Transverse colon (tissue), 4 donors: ENCODE measurements at regions not wholly inside any gene's neighbourhood (a gene's known extent, or its start where the extent isn't known, plus 50 kb on each side); places are given as distances from the start of the nearest gene placed in this dataset.

Experiments
- DNase-seq: peaks from one replicate; pipeline ENCODE4 v3.0.0-alpha.2; 2019
- H3K27ac ChIP-seq, 4 donors: fragments of 200-600 bp; sonication (generic); 2 replicates each; pipeline ENCODE4 v1.5.1; 2016 to 2018; ENCODE audit warnings: inconsistent platforms in 4 of 4
- H3K27me3 ChIP-seq: fragments of 200-600 bp; sonication (generic); 2 replicates; pipeline ENCODE4 v1.5.1; 2017; ENCODE audit warnings: inconsistent platforms
- H3K36me3 ChIP-seq, 4 donors: fragments of 200-600 bp; sonication (generic); 2 replicates each; pipeline ENCODE4 v1.5.1; 2017 to 2019; ENCODE audit warnings: inconsistent platforms in 4 of 4
- H3K4me1 ChIP-seq, 4 donors: fragments of 200-600 bp; sonication (generic); 2 replicates each; pipeline ENCODE4 v1.5.1; 2017 to 2020; ENCODE audit warnings: inconsistent platforms in 4 of 4
- H3K4me3 ChIP-seq, 4 donors: fragments of 200-600 bp; sonication (generic); 1 replicate in 1 of 4; 2 replicates in 3 of 4; pipeline versions ENCODE4 v1.5.1 to v1.6.1; 2017 to 2019; ENCODE audit warnings: inconsistent platforms in 4 of 4
- H3K9me3 ChIP-seq, 2 donors: fragments of 200-600 bp; sonication (generic); 2 replicates each; pipeline ENCODE4 v1.5.1; 2017 to 2019; ENCODE audit warnings: inconsistent platforms in 2 of 2
- EP300 ChIP-seq: sonication (generic); formaldehyde crosslinking; IDR thresholded peaks from one replicate; pipeline ENCODE4 v1.6.1; 2017; ENCODE audit warnings: antibody characterized with exemption, low read depth
- POLR2A ChIP-seq: fragments of 450-650 bp; IDR thresholded peaks from one replicate; pipeline ENCODE4 v1.6.1; 2016; ENCODE audit warnings: antibody characterized with exemption, mild to moderate bottlenecking, moderate library complexity
- POLR2AphosphoS5 ChIP-seq, 3 donors: sonication (generic); formaldehyde crosslinking; IDR thresholded peaks; one replicate each; pipeline ENCODE4 v1.6.1; 2016; ENCODE audit warnings: antibody characterized with exemption in 3 of 3
- WGBS, 2 donors: methylation state at CpG; one replicate each; pipeline ENCODE4 v1.1.5; 2018; ENCODE audit warnings: low coverage in 1 of 2; 5-methylcytosine and 5-hydroxymethylcytosine counted together
- in situ Hi-C, 4 donors: fragments of 200-750 bp; cut with MboI; loops; one replicate each; pipeline versions ENCODE4 v1.15.0 to v1.15.1; 2017; ENCODE audit warnings: low sequenced_read_pairs in 3 of 4, low pct_ligation_motif_present in 1 of 4, low pct_unique_long_range_greater_than_20kb in 1 of 4
- intact Hi-C: fragments of 100-400 bp; cut with DNase I; formaldehyde crosslinking; loops from one replicate; pipeline ENCODE4 v1.15.1; 2023; ENCODE audit warnings: low total_unique reads
- TF ChIP-seq, protein P1 (sequence below), 5 experiments: fragments of 200-600 bp in 3 of 5; fragments of 450-650 bp in 2 of 5; sonication (generic) in 3 of 5; IDR thresholded peaks; 1 replicate in 2 of 5; 2 replicates in 3 of 5; pipeline ENCODE4 v1.5.1; 2016 to 2017; ENCODE audit warnings: antibody characterized with exemption in 5 of 5, inconsistent platforms in 3 of 5, mild to moderate bottlenecking in 2 of 5, moderate library complexity in 1 of 5

DNA sequence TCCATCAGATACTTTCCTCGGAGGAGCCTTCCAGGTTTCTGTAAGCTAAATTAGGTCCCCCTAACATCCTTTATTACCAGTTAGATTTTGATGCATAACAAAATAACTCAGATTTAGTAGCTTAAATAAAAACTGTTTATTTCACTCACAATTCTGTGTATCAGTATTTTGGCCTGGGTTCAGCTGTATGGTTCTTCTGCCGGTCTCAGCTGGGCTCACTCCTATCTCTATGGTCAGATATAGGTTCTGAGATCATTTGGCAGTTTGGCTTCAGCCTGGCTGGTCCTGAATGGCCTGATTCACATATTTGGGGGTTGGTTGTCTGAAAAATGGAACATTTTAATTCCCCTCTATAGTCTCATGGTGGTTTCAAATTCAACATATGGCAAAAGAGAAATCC is 1125.3 kb downstream of the TBL1XR1 start:
- intact Hi-C loops, result no loop called here
- no peaks in the 10 kb centered on the region for H3K4me1 ChIP-seq
- no peak for TF ChIP-seq EP300
- TF ChIP-seq, protein P1, sequence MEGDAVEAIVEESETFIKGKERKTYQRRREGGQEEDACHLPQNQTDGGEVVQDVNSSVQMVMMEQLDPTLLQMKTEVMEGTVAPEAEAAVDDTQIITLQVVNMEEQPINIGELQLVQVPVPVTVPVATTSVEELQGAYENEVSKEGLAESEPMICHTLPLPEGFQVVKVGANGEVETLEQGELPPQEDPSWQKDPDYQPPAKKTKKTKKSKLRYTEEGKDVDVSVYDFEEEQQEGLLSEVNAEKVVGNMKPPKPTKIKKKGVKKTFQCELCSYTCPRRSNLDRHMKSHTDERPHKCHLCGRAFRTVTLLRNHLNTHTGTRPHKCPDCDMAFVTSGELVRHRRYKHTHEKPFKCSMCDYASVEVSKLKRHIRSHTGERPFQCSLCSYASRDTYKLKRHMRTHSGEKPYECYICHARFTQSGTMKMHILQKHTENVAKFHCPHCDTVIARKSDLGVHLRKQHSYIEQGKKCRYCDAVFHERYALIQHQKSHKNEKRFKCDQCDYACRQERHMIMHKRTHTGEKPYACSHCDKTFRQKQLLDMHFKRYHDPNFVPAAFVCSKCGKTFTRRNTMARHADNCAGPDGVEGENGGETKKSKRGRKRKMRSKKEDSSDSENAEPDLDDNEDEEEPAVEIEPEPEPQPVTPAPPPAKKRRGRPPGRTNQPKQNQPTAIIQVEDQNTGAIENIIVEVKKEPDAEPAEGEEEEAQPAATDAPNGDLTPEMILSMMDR (IDR thresholded peaks at IDR 0.05), result no peak
- no peak for TF ChIP-seq POLR2AphosphoS5 (IDR thresholded peaks at IDR 0.05)
- TF ChIP-seq POLR2A, result no peak
- no peaks in the 10 kb centered on the region for H3K27me3 ChIP-seq
- no peaks in the 10 kb centered on the region for H3K9me3 ChIP-seq
- in situ Hi-C loops, result no loop called here
- no peaks in the 10 kb centered on the region for H3K36me3 ChIP-seq
- no peak overlapping the region for H3K4me3 ChIP-seq
- no peak for DNase-seq
- H3K27ac ChIP-seq, result no peak overlapping the region
- WGBS, 2 donors, result 70 to 81% methylated on average over 2 of the region's 2 CpGs

- DNase-seq, result no peak
- in situ Hi-C loops, result no loop called here
- no peaks in the 10 kb centered on the region for H3K27me3 ChIP-seq
- H3K27ac ChIP-seq, result no peak overlapping the region
- no peaks in the 10 kb centered on the region for H3K36me3 ChIP-seq
- H3K9me3 ChIP-seq, result no peaks in the 10 kb centered on the region
- no peak for TF ChIP-seq POLR2AphosphoS5 (IDR thresholded peaks at IDR 0.05)
- TF ChIP-seq EP300, result no peak
- H3K4me1 ChIP-seq, result no peaks in the 10 kb centered on the region
- no peak overlapping the region for H3K4me3 ChIP-seq
- intact Hi-C loops, result no loop called here
- WGBS, 2 donors, result 93% methylated on average over 6 of the region's 6 CpGs; no CpG with 5 or more reads in 1 of the 2 donors
Observed at GRCh38 chr3:176068750-176069149, 1128.5 kb downstream of the TBL1XR1 start.

DNA sequence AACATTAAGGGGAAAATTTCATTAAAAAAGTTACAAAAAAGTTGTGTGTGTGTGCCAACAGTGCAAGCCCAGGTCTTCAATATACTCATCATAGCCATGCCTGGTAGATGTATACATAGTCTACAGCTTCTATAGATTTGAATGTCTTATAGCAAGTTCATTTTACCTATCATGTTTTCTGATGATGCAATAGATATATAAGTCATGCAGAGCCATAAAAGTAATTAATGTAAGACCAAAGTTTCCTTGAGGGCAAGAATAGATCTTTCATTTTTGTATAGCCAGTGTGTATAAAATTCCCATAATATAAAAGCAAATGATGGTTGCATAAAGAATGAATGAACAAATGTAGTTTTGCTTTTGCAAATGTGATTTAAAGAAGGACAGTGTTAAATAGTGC is 1138.4 kb downstream of the TBL1XR1 start:
- no peaks in the 10 kb centered on the region for H3K4me1 ChIP-seq

DNA sequence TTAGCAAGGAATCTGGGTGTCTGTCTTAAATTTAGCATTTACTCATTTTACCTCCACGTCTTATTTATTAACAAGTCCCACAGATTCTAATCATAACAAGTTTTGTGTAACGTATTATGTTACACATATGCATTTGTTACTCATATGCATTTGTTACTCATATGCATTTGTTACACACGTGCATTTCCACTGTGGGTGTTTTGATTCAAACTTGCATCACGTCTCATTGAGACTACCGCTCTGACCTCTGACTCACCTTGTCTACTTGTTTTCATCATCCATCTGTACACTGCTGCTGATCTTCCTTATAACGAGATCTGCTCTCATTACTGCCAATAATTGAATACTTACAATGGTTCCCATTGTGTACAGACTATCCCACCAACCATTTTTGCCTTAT is 1141.4 kb downstream of the TBL1XR1 start:
- WGBS, 2 donors, result 84 to 85% methylated on average over 5 to 6 of the region's 6 CpGs
- no peak for DNase-seq
- H3K4me1 ChIP-seq, result no peaks in the 10 kb centered on the region
- no peaks in the 10 kb centered on the region for H3K36me3 ChIP-seq
- no peaks in the 10 kb centered on the region for H3K27me3 ChIP-seq
- H3K4me3 ChIP-seq, result no peak overlapping the region
- TF ChIP-seq EP300, result no peak
- TF ChIP-seq POLR2AphosphoS5 (IDR thresholded peaks at IDR 0.05), result no peak
- TF ChIP-seq POLR2A, result no peak
- TF ChIP-seq, protein P1 (IDR thresholded peaks at IDR 0.05), result no peak
- in situ Hi-C loops (no loop called here), intact Hi-C loops (no loop called here)
- H3K9me3 ChIP-seq, result no peaks in the 10 kb centered on the region
- H3K27ac ChIP-seq, result no peak overlapping the region

More for the DNA sequence above, 1138.4 kb downstream of the TBL1XR1 start:
- intact Hi-C loops (no loop called here), in situ Hi-C loops (no loop called here)
- H3K9me3 ChIP-seq, result no peaks in the 10 kb centered on the region
- no peak overlapping the region for H3K27ac ChIP-seq
- H3K36me3 ChIP-seq, result no peaks in the 10 kb centered on the region
- DNase-seq, result no peak
- no peak overlapping the region for H3K4me3 ChIP-seq
- no peaks in the 10 kb centered on the region for H3K27me3 ChIP-seq
- TF ChIP-seq POLR2A (no peak), EP300 (no peak), POLR2AphosphoS5 (IDR thresholded peaks at IDR 0.05) (no peak)
- TF ChIP-seq, protein P1 (IDR thresholded peaks at IDR 0.05), result no peak

DNA sequence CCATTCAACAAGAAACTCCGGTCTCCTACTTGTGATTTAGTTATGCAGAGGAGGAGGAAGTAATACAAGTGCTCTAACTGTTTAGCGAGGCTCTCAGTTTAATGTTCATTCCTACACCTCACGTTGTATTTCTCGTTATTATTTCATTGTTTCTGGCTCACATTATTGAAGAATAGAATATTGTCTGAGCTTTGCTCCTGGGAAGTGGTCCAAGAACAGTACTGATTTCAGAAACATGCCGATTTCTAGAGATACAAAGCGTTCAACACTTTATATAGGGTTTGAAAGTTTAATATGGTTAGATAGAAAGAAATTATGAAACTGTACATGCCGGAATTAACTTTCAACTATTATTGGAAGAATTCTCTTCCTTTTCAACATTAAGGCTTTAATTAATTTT is 1145.5 kb downstream of the TBL1XR1 start:
- Histone ChIP-seq H3K4me1 (no peaks in the 10 kb centered on the region), H3K36me3 (no peaks in the 10 kb centered on the region), H3K4me3 (no peak overlapping the region), H3K9me3 (no peaks in the 10 kb centered on the region), H3K27me3 (no peaks in the 10 kb centered on the region), H3K27ac (no peak overlapping the region)
- intact Hi-C loops (no loop called here), in situ Hi-C loops (no loop called here)
- no peak for TF ChIP-seq POLR2A
- TF ChIP-seq, protein P1 (IDR thresholded peaks at IDR 0.05), result no peak
- TF ChIP-seq EP300, result no peak
- no peak for TF ChIP-seq POLR2AphosphoS5 (IDR thresholded peaks at IDR 0.05)
- DNase-seq, result no peak
- 75 to 82% methylated on average over 5 to 7 of the region's 7 CpGs for WGBS, 2 donors
